SK-N-SH (cell line): ENCODE measurements at regions not wholly inside any gene's neighbourhood (a gene's known extent, or its start where the extent isn't known, plus 50 kb on each side); places are given as distances from the start of the nearest gene placed in this dataset.

Experiments used
- CTCF ChIA-PET: fragments of 300-600, 350-600 bp; formaldehyde crosslinking; extraction: SDS; loops from one replicate; lab custom pipeline; 2021; lab: Yijun Ruan, JAX
- POLR2A ChIA-PET: fragments of 350-600 bp; sonication (Branson Sonifier 250); formaldehyde crosslinking; extraction: SDS; loops from one replicate; lab custom pipeline; 2020; ENCODE audit warnings: antibody characterized with exemption, inconsistent platforms; lab: Yijun Ruan, JAX
- DNase-seq: peaks from one replicate; pipeline ENCODE4 v3.0.0; 2012
- H2AFZ ChIP-seq: fragments of 200-600 bp; sonication (generic); 2 replicates; pipeline ENCODE4 v1.8.1; 2016; ENCODE audit warnings: antibody characterized with exemption, mild to moderate bottlenecking, low read depth
- H3F3A ChIP-seq: fragments of 200-600 bp; sonication (generic); replicated peaks from 2 replicates; pipeline ENCODE3; 2016; ENCODE audit warnings: antibody characterized with exemption, mild to moderate bottlenecking; ENCODE audit not compliant: insufficient read depth
- H3K27ac ChIP-seq, 2 experiments: fragments of 200-500 bp in 1 of 2; fragments of 200-600 bp in 1 of 2; sonication (Bioruptor generic) in 1 of 2; sonication (generic), shearing (Covaris generic) in 1 of 2; 2 replicates each; pipeline versions ENCODE4 v1.5.1 to v1.6.1; 2014 to 2016; ENCODE audit warnings: low read depth in 2 of 2, inconsistent platforms in 1 of 2, low read length in 1 of 2, mild to moderate bottlenecking in 1 of 2, mixed read lengths in 1 of 2
- H3K27me3 ChIP-seq: fragments of 200-600 bp; sonication (generic), shearing (Covaris generic); 2 replicates; pipeline ENCODE4 v1.6.1; 2016; ENCODE audit warnings: mixed run types; ENCODE audit not compliant: insufficient read depth
- H3K36me3 ChIP-seq, 2 experiments: fragments of 200-500 bp in 1 of 2; fragments of 200-600 bp in 1 of 2; sonication (Bioruptor generic) in 1 of 2; sonication (generic) in 1 of 2; replicated peaks in 1 of 2; 2 replicates each; pipeline versions ENCODE3 to v1.5.1; 2014 to 2016; ENCODE audit warnings: low read length in 1 of 2, mild to moderate bottlenecking in 1 of 2; ENCODE audit not compliant: insufficient read depth in 2 of 2, control insufficient read depth in 1 of 2
- H3K4me1 ChIP-seq, 2 experiments: fragments of 200-500 bp in 1 of 2; fragments of 200-600 bp in 1 of 2; sonication (Bioruptor generic) in 1 of 2; sonication (generic), shearing (Covaris generic) in 1 of 2; 2 replicates each; pipeline versions ENCODE4 v1.5.1 to v1.6.1; 2014 to 2016; ENCODE audit warnings: low read depth in 1 of 2, low read length in 1 of 2, mixed run types in 1 of 2; ENCODE audit not compliant: insufficient read depth in 2 of 2, control insufficient read depth in 1 of 2
- H3K4me2 ChIP-seq: fragments of 200-600 bp; sonication (generic), shearing (Covaris generic); 2 replicates; pipeline ENCODE4 v1.6.1; 2017; ENCODE audit warnings: mixed run types
- H3K4me3 ChIP-seq, 2 experiments: fragments of 200-500 bp in 1 of 2; fragments of 200-600 bp in 1 of 2; sonication (Bioruptor generic) in 1 of 2; sonication (generic), shearing (Covaris generic) in 1 of 2; 2 replicates each; pipeline versions ENCODE4 v1.5.1 to v1.8.1; 2014 to 2016; ENCODE audit warnings: low read depth in 2 of 2, inconsistent platforms in 1 of 2, low read length in 1 of 2, mild to moderate bottlenecking in 1 of 2, mixed read lengths in 1 of 2, moderate library complexity in 1 of 2
- H3K79me2 ChIP-seq: fragments of 200-600 bp; sonication (generic); 2 replicates; pipeline ENCODE4 v1.8.1; 2017; ENCODE audit warnings: mild to moderate bottlenecking; ENCODE audit not compliant: insufficient read depth
- H3K9ac ChIP-seq: fragments of 200-600 bp; sonication (generic); 2 replicates; pipeline ENCODE4 v1.6.1; 2017; ENCODE audit warnings: mixed run types
- H3K9me2 ChIP-seq: fragments of 200-600 bp; sonication (generic); 2 replicates; pipeline ENCODE4 v1.6.1; 2017; ENCODE audit warnings: mixed run types
- H3K9me3 ChIP-seq: fragments of 200-600 bp; sonication (generic); 2 replicates; pipeline ENCODE4 v1.6.1; 2017; ENCODE audit warnings: mixed run types, mild to moderate bottlenecking, moderate library complexity
- H4K20me1 ChIP-seq: fragments of 200-600 bp; sonication (generic); 2 replicates; pipeline ENCODE4 v1.6.1; 2017; ENCODE audit warnings: mild to moderate bottlenecking, mixed run types; ENCODE audit not compliant: insufficient read depth
- CHD2 ChIP-seq: fragments of 150-350 bp; IDR thresholded peaks from 2 replicates; pipeline ENCODE4 v1.6.1; 2018; ENCODE audit warnings: low read length; ENCODE audit not compliant: partially characterized antibody
- ELF1 ChIP-seq: IDR thresholded peaks from 2 replicates; pipeline ENCODE4 v1.4.0; 2012
- EP300 ChIP-seq, 2 experiments: IDR thresholded peaks; 2 replicates each; pipeline versions ENCODE4 v1.4.0 to v1.6.1; 2012; ENCODE audit warnings: borderline replicate concordance in 1 of 2, low read depth in 1 of 2, low read length in 1 of 2
- FOSL2 ChIP-seq: IDR thresholded peaks from 2 replicates; pipeline ENCODE4 v1.4.0; 2012; ENCODE audit warnings: low read depth, mild to moderate bottlenecking, moderate library complexity, borderline replicate concordance
- FOXJ3 ChIP-seq: sonication (generic); formaldehyde crosslinking; IDR thresholded peaks from 2 replicates; pipeline ENCODE4 v1.5.1; 2020; ENCODE audit warnings: mild to moderate bottlenecking, missing genetic modification reagents
- GABPA ChIP-seq: IDR thresholded peaks from 2 replicates; pipeline ENCODE4 v1.4.0; 2012; ENCODE audit warnings: low read depth, mild to moderate bottlenecking
- GATA2 ChIP-seq: sonication (generic); formaldehyde crosslinking; IDR thresholded peaks from 2 replicates; pipeline ENCODE4 v1.5.0; 2020; ENCODE audit warnings: mild to moderate bottlenecking, missing genetic modification reagents
- JUND ChIP-seq: IDR thresholded peaks from 2 replicates; pipeline ENCODE4 v1.4.0; 2012
- MXI1 ChIP-seq: IDR thresholded peaks from 2 replicates; pipeline ENCODE4 v1.6.1; 2012; ENCODE audit warnings: mild to moderate bottlenecking, low read depth, low read length, improper control_type of control experiment
- NRF1 ChIP-seq: IDR thresholded peaks from 2 replicates; pipeline ENCODE4 v1.6.1; 2012; ENCODE audit warnings: low read depth, mild to moderate bottlenecking, low read length
- RAD21 ChIP-seq: IDR thresholded peaks from 2 replicates; pipeline ENCODE4 v1.6.1; 2012; ENCODE audit warnings: mild to moderate bottlenecking, low read length
- RCOR1 ChIP-seq: fragments of 150-350 bp; IDR thresholded peaks from 2 replicates; pipeline ENCODE4 v1.6.1; 2017; ENCODE audit warnings: antibody characterized with exemption, low read length
- TEAD4 ChIP-seq: IDR thresholded peaks from 2 replicates; pipeline ENCODE4 v1.4.0; 2012; ENCODE audit warnings: mild to moderate bottlenecking, borderline replicate concordance; ENCODE audit not compliant: insufficient read depth
- WGBS: methylation state at CpG from one replicate; pipeline ENCODE4 v1.1.6; 2017; ENCODE audit warnings: low lambda C conversion rate; 5-methylcytosine and 5-hydroxymethylcytosine counted together
- TF ChIP-seq, protein P1 (sequence below): IDR thresholded peaks from 2 replicates; pipeline ENCODE4 v1.4.0; 2012; ENCODE audit warnings: low read depth, borderline replicate concordance
- TF ChIP-seq, protein P2 (sequence below): fragments of 150-350 bp; IDR thresholded peaks from 2 replicates; pipeline ENCODE4 v1.6.1; 2017; ENCODE audit warnings: antibody characterized with exemption, low read length, low read depth, borderline replicate concordance
- TF ChIP-seq, protein P3 (sequence below): IDR thresholded peaks from 2 replicates; pipeline ENCODE4 v1.4.0; 2012; ENCODE audit warnings: low read depth
- TF ChIP-seq, protein P4 (sequence below): IDR thresholded peaks from 2 replicates; pipeline ENCODE4 v1.6.1; 2012; ENCODE audit warnings: mild to moderate bottlenecking, low read depth, low read length, moderate library complexity

DNA sequence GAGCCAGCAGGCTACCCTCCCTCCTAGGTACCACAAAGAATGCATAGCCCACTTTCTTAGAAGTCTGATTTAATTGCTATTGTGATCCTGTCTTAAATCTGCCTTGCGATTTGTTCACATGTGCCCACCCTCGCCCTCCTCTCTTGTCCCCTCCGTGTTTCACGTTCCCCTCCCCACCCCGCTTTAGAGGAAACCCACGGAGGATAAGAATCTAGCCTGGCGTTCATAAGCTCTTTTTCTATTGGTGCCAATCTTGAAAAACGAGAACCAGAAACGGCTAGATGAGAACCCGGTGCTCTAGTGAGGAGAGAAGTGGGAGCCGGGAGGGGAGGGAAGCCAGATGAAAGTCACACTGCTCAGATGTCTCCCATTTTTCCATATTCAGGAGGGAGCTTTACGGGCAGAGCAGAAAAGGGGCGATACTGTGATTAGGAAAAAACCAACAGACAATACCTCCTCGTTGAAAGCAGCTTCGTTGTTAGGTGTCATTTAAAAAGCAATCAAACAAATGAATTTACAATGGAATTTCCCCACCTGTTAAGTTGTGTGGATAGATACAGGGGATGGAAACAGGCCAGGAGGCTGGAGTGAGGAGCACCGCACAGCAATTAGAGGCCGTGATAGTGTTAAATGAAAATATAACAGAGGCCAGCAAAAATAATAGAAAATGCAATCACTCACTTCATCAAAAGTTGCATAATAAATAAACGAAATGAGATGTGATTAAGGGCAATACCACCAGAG lies 272.1 kb downstream of the GATA3 start:
- DNase-seq = no peak
- CTCF ChIA-PET = no interaction called here
- H3K36me3 ChIP-seq = no peaks in the 10 kb centered on the region
- no peaks in the 10 kb centered on the region for H3K79me2 ChIP-seq
- H3K4me1 ChIP-seq = peaks cover 0 to 14% of the 10 kb centered on the region in 2 experiments; a peak in 2 of 4 replicates
- H3F3A ChIP-seq = no peaks in the 10 kb centered on the region
- POLR2A ChIA-PET = no interaction called here
- H3K9me2 ChIP-seq = no peaks in the 10 kb centered on the region
- no peak overlapping the region for H3K27ac ChIP-seq
- no peaks in the 10 kb centered on the region for H4K20me1 ChIP-seq
- H3K9me3 ChIP-seq = no peaks in the 10 kb centered on the region
- H3K4me3 ChIP-seq = no peak overlapping the region
- no peak overlapping the region for H2AFZ ChIP-seq
- H3K9ac ChIP-seq = no peak overlapping the region
- 72% methylated on average over 18 of the region's 18 CpGs for WGBS
- no peak overlapping the region for H3K4me2 ChIP-seq
- TF ChIP-seq TEAD4 = no peak
- TF ChIP-seq, protein P1, sequence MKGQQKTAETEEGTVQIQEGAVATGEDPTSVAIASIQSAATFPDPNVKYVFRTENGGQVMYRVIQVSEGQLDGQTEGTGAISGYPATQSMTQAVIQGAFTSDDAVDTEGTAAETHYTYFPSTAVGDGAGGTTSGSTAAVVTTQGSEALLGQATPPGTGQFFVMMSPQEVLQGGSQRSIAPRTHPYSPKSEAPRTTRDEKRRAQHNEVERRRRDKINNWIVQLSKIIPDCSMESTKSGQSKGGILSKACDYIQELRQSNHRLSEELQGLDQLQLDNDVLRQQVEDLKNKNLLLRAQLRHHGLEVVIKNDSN = no peak
- TF ChIP-seq FOXJ3 (CRISPR knock-in tag) = no peak
- TF ChIP-seq JUND = no peak
- no peak for TF ChIP-seq RAD21
- TF ChIP-seq CHD2 = no peak
- TF ChIP-seq EP300 (IDR thresholded peaks at IDR 0.05; ENCODE audit: borderline replicate concordance in 1 of 2, low read depth in 1 of 2, low read length in 1 of 2) = no peak
- TF ChIP-seq, protein P2, sequence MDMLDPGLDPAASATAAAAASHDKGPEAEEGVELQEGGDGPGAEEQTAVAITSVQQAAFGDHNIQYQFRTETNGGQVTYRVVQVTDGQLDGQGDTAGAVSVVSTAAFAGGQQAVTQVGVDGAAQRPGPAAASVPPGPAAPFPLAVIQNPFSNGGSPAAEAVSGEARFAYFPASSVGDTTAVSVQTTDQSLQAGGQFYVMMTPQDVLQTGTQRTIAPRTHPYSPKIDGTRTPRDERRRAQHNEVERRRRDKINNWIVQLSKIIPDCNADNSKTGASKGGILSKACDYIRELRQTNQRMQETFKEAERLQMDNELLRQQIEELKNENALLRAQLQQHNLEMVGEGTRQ = no peak
- no peak for TF ChIP-seq NRF1
- no peak for TF ChIP-seq GATA2
- no peak for TF ChIP-seq GABPA
- TF ChIP-seq ELF1 = no peak
- TF ChIP-seq RCOR1 = no peak
- peaks cover 7% of the 10 kb centered on the region; the same call in 1 of the 2 replicates for H3K27me3 ChIP-seq

DNA sequence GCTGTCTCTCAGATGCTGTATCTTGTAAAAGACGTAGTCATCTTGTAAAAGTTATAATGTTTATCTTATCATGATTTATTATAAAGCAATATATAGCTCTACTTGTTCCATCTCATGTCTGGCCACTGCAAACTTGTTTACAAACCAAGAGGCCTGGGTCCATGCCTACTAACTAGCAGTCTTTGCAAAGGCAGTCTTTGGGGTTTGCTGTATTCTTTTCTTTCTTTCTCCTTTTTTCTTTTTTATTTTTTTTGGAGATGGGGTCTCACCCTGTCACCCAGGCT lies 272.6 kb downstream of the GATA3 start:
- no peak for DNase-seq
- H3K9me3 ChIP-seq = no peaks in the 10 kb centered on the region
- H3K36me3 ChIP-seq = no peaks in the 10 kb centered on the region
- ChIA-PET POLR2A (no interaction called here), CTCF (no interaction called here)
- no peak overlapping the region for H3K27ac ChIP-seq
- 47% methylated on average over 1 of the region's 1 CpG for WGBS
- H3K4me3 ChIP-seq = no peak overlapping the region
- TF ChIP-seq TEAD4 (no peak), EP300 (IDR thresholded peaks at IDR 0.05; ENCODE audit: borderline replicate concordance in 1 of 2, low read depth in 1 of 2, low read length in 1 of 2) (no peak), MXI1 (no peak), FOSL2 (no peak)
- TF ChIP-seq, protein P3, sequence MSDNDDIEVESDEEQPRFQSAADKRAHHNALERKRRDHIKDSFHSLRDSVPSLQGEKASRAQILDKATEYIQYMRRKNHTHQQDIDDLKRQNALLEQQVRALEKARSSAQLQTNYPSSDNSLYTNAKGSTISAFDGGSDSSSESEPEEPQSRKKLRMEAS = no peak
- TF ChIP-seq, protein P4, sequence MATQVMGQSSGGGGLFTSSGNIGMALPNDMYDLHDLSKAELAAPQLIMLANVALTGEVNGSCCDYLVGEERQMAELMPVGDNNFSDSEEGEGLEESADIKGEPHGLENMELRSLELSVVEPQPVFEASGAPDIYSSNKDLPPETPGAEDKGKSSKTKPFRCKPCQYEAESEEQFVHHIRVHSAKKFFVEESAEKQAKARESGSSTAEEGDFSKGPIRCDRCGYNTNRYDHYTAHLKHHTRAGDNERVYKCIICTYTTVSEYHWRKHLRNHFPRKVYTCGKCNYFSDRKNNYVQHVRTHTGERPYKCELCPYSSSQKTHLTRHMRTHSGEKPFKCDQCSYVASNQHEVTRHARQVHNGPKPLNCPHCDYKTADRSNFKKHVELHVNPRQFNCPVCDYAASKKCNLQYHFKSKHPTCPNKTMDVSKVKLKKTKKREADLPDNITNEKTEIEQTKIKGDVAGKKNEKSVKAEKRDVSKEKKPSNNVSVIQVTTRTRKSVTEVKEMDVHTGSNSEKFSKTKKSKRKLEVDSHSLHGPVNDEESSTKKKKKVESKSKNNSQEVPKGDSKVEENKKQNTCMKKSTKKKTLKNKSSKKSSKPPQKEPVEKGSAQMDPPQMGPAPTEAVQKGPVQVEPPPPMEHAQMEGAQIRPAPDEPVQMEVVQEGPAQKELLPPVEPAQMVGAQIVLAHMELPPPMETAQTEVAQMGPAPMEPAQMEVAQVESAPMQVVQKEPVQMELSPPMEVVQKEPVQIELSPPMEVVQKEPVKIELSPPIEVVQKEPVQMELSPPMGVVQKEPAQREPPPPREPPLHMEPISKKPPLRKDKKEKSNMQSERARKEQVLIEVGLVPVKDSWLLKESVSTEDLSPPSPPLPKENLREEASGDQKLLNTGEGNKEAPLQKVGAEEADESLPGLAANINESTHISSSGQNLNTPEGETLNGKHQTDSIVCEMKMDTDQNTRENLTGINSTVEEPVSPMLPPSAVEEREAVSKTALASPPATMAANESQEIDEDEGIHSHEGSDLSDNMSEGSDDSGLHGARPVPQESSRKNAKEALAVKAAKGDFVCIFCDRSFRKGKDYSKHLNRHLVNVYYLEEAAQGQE = no peak
- TF ChIP-seq, protein P1 = no peak
- no peaks in the 10 kb centered on the region for H3K9me2 ChIP-seq
- H4K20me1 ChIP-seq = no peaks in the 10 kb centered on the region
- no peak overlapping the region for H3K9ac ChIP-seq
- no peak overlapping the region for H2AFZ ChIP-seq
- no peak overlapping the region for H3K4me2 ChIP-seq
- peaks cover 7% of the 10 kb centered on the region; the same call in 1 of the 2 replicates for H3K27me3 ChIP-seq
- no peaks in the 10 kb centered on the region for H3F3A ChIP-seq
- no peaks in the 10 kb centered on the region for H3K79me2 ChIP-seq
- H3K4me1 ChIP-seq = peaks cover 0 to 10% of the 10 kb centered on the region in 2 experiments; a peak in 2 of 4 replicates
